Panc1 (cell line): ENCODE measurements at regions not wholly inside any gene's neighbourhood (a gene's known extent, or its start where the extent isn't known, plus 50 kb on each side); places are given as distances from the start of the nearest gene placed in this dataset.

ENCODE experiments used
- ATAC-seq: fragments of 200-7000 bp; cut with Tn5 transposase; 2 replicates; pipeline ENCODE4 v1.9.1; 2020; ENCODE audit warnings: mild to moderate bottlenecking, moderate library complexity
- BruUV-seq: library from RNA; stranded (reverse); fragments of 400-500 nt; replicated peaks from 2 replicates; lab custom pipeline; 2021; lab: Mats Ljungman, UMichigan
- CTCF ChIA-PET: fragments of 300-600 bp; sonication (Branson Sonifier 250); formaldehyde crosslinking; loops from one replicate; lab custom pipeline; 2022; ENCODE audit warnings: antibody characterized with exemption; lab: Charles Lee
- POLR2A ChIA-PET: fragments of 300-600 bp; sonication (Branson Sonifier 250); formaldehyde crosslinking; loops from one replicate; lab custom pipeline; 2022; ENCODE audit warnings: antibody characterized with exemption; lab: Charles Lee
- DNase-seq: peaks from one replicate; pipeline ENCODE4 v3.0.0-alpha.2; 2010; ENCODE audit warnings: low read depth, low spot score
- H3K27ac ChIP-seq: 2 replicates; pipeline ENCODE4 v1.5.1; 2011; ENCODE audit warnings: mild to moderate bottlenecking, low read length, inconsistent platforms
- H3K27me3 ChIP-seq: fragments of 200-500 bp; sonication (Bioruptor generic); 2 replicates; pipeline ENCODE4 v1.6.0; 2014; ENCODE audit warnings: low read length, inconsistent platforms; ENCODE audit not compliant: control insufficient read depth, insufficient read depth
- H3K36me3 ChIP-seq: fragments of 200-500 bp; sonication (Bioruptor generic); 2 replicates; pipeline ENCODE4 v1.5.1; 2014; ENCODE audit warnings: inconsistent platforms, mild to moderate bottlenecking, low read length, moderate library complexity; ENCODE audit not compliant: control insufficient read depth, insufficient read depth
- H3K4me1 ChIP-seq: 2 replicates; pipeline ENCODE4 v1.5.1; 2011; ENCODE audit warnings: inconsistent platforms, mild to moderate bottlenecking, low read length, moderate library complexity; ENCODE audit not compliant: control insufficient read depth, insufficient read depth
- H3K4me3 ChIP-seq, 2 experiments: 2 replicates each; pipeline ENCODE4 v1.5.1; 2011 to 2012; ENCODE audit warnings: low read depth in 2 of 2, low read length in 2 of 2, mild to moderate bottlenecking in 2 of 2, inconsistent platforms in 1 of 2, moderate library complexity in 1 of 2
- H3K9me3 ChIP-seq: fragments of 200-500 bp; sonication (Bioruptor generic); 2 replicates; pipeline ENCODE4 v1.5.1; 2014; ENCODE audit warnings: low read depth, mild to moderate bottlenecking, inconsistent platforms, low read length, moderate library complexity; ENCODE audit not compliant: control insufficient read depth, insufficient read depth
- CTCF ChIP-seq: fragments of 450-650 bp; IDR thresholded peaks from 2 replicates; pipeline ENCODE4 v1.5.1; 2017; ENCODE audit warnings: mild to moderate bottlenecking
- POLR2AphosphoS5 ChIP-seq: IDR thresholded peaks from 2 replicates; pipeline ENCODE4 v1.6.1; 2012; ENCODE audit warnings: mild to moderate bottlenecking, low read depth, low read length, moderate library complexity
- REST ChIP-seq, 2 experiments: IDR thresholded peaks; 2 replicates each; pipeline ENCODE4 v1.6.1; 2011 to 2012; ENCODE audit warnings: low read depth in 2 of 2, control low read depth in 1 of 2, low read length in 1 of 2, mild to moderate bottlenecking in 1 of 2, moderate library complexity in 1 of 2; ENCODE audit not compliant: insufficient read depth in 1 of 2
- SIN3A ChIP-seq: IDR thresholded peaks from 2 replicates; pipeline ENCODE4 v1.6.1; 2012; ENCODE audit warnings: low read depth, mild to moderate bottlenecking, low read length, moderate library complexity, borderline replicate concordance; ENCODE audit not compliant: insufficient read depth
- TCF7L2 ChIP-seq: IDR thresholded peaks from 2 replicates; pipeline ENCODE4 v1.6.1; 2011; ENCODE audit warnings: mild to moderate bottlenecking, low read depth, low read length, inconsistent platforms
- in situ Hi-C: cut with HindIII; loops from 2 replicates; pipeline ENCODE4 v1.10.0; 2016; ENCODE audit warnings: low sequenced_read_pairs, low pct_unique_long_range_greater_than_20kb
- intact Hi-C: fragments of 100-400 bp; cut with micrococcal nuclease; formaldehyde crosslinking; loops from one replicate; pipeline ENCODE4 v1.10.0; 2022; ENCODE audit not compliant: unreplicated experiment

- BruUV-seq, result no TSS peak
- H3K27ac ChIP-seq, result no peak overlapping the region
- no peaks in the 10 kb centered on the region for H3K9me3 ChIP-seq
- no peaks in the 10 kb centered on the region for H3K36me3 ChIP-seq
- in situ Hi-C loops, result no loop called here
- ATAC-seq, result no peak
- CTCF ChIA-PET, result no interaction called here
- TF ChIP-seq SIN3A (no peak), CTCF (no peak), TCF7L2 (no peak), REST (IDR thresholded peaks at IDR 0.05; ENCODE audit: insufficient read depth in 1 of 2, low read depth in 2 of 2, low read length in 1 of 2) (no peak), POLR2AphosphoS5 (no peak)
- no peaks in the 10 kb centered on the region for H3K4me1 ChIP-seq
- intact Hi-C loops, result no loop called here
- H3K27me3 ChIP-seq, result no peaks in the 10 kb centered on the region
- no peak overlapping the region for H3K4me3 ChIP-seq
- no peak for DNase-seq
- POLR2A ChIA-PET, result no interaction called here
These were observed 160.2 kb upstream of the CPEB2 start for GRCh38 chr4:14841801-14842768.

GRCh38 chr4:14842964-14843630 lies 159.2 kb upstream of the CPEB2 start:
- Histone ChIP-seq H3K36me3 (no peaks in the 10 kb centered on the region), H3K9me3 (no peaks in the 10 kb centered on the region), H3K27me3 (no peaks in the 10 kb centered on the region), H3K4me1 (no peaks in the 10 kb centered on the region), H3K4me3 (no peak overlapping the region), H3K27ac (no peak overlapping the region)
- in situ Hi-C loops (no loop called here), intact Hi-C loops (no loop called here)
- no TSS peak for BruUV-seq
- DNase-seq (no peak), ATAC-seq (no peak)
- ChIA-PET CTCF (no interaction called here), POLR2A (no interaction called here)
- TF ChIP-seq CTCF (no peak), SIN3A (no peak), TCF7L2 (no peak), POLR2AphosphoS5 (no peak), REST (IDR thresholded peaks at IDR 0.05; ENCODE audit: insufficient read depth in 1 of 2, low read depth in 2 of 2, low read length in 1 of 2) (no peak)
